Eye (tissue), 1 donor: ENCODE measurements at regions not wholly inside any gene's neighbourhood (a gene's known extent, or its start where the extent isn't known, plus 50 kb on each side); places are given as distances from the start of the nearest gene placed in this dataset.
A peak's percentile ranks its signal among the peaks of the same experiment; 100 is the strongest.

ENCODE experiments used
- DNase-seq: peaks from one replicate; pipeline ENCODE4 v3.0.0-alpha.2; 2015

DNA sequence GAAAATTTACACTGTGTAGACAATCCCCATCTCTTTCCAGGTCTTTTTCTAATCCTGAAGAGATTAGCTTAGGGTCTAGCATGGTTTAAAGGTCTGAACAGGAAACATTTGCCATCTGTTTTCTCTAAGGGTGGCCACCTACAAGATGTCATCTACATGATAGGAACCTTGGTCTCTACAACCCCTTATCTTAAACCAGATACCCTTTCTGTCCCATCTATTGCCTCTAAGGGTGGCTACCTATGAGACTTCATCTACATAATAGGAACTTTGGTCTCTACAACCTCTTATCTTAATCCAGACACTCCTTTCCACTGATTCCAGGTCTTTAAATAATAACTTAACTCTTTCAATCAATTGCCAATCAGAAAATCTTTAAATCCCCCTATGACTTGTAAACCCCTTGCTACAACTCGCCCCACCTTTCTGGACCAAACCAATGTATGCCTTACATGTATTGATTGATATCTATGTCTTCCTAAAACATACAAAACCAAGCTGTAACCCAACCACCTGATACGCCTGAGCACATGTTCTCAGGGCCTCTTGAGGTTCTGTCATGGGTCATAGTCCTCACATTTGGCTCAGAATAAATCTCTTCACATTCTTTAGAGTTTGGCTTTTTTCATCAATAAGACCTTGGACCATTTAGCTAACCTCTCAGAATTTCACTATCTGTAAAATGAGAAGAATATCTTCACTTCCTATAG lies 605.0 kb downstream of the TUSC7 start:
- no peak for DNase-seq

DNA sequence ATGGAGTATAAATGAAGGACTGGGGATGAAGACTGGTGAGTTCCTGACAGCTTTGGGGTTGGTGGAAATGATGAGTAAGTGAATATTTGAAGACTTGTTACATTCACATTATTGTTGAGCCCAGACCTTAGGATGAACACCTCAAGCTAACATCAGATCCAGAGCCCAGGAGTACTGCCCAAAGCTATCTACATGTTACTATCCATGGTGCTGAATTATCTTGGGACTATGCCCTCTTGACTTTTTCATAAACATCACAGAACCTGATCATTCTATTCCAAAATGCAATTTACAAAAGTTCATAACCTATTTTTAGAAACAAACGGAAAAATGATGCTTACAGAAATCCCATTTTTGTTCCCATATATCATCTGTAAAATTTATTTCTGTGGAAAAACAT lies 613.3 kb downstream of the TUSC7 start:
- DNase-seq, result peak; percentile 42

- no peak for DNase-seq
Measured at GRCh38 chr3:117346901-117347300, 637.3 kb downstream of the TUSC7 start.

GRCh38 chr3:117348884-117349283 lies 639.3 kb downstream of the TUSC7 start:
- no peak for DNase-seq

DNA sequence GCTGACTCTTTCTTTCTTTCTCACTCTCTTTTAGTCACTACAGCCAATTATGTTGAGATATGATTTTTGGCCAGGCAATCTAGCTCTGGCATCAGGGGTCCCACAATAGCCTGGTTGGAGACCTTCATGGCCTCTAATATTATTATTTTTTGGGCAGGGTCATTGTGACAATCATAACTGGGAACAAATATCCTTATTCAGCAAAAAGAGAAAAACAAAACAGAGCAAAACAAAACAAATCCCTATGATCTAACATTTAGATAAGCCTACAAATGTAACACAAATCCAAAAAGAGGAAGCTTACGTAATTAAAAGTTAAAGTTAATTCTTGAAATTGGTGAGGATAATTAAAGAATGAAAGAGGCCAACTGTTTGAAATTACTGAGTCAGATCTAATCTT lies 640.0 kb downstream of the TUSC7 start:
- DNase-seq, result no peak

DNA sequence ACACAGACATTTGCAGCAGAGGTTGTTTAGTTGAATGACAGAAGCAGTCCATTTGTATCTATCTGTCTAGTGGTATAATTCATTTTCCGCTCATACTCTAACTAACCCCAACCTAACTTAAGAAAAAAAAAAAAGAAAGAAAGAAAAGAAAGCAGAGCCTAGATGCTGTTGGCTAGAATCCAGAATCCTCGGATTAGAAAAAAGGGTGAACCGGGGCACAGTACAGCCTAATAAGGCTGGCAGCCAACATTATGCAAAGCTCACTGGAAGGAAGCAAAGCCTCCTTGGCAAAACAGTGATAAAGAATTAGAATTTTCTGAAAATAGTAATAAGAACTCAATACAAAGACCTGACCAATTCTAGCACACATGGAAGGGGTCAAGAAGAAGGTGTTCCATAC lies 640.8 kb downstream of the TUSC7 start:
- peak; percentile 63 for DNase-seq

GRCh38 chr3:117355566-117355965 lies 646.0 kb downstream of the TUSC7 start:
- peak; percentile 46 for DNase-seq

DNA sequence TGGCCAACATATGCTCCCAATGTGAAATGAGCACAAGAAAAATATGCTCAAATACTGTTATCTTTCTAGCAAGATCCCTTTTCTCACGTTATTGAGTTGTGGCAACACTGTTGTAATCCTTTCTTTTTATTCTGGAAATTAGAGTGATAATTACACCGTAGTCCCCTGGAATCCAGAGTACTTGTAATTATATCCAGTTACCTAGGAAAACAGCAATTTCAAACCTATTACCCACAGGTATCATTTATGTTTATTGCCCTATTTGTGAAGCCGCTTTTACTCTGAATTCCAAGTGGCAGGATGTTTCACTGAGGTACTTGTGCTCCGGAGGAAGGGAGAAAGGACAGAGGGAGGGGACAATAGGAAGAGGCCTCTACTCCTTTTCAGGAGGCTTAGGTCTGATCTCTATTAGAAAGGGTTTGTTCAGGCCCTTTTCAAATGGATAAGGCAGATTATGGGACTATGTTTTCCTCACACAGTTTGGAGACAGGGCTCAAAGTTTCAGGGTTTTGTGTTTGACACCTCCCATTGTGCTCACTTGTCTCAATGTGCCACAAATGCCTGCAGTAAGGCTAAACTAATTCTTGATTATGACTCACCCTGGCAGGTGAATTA lies 646.6 kb downstream of the TUSC7 start:
- DNase-seq, result peak; percentile 1

DNA sequence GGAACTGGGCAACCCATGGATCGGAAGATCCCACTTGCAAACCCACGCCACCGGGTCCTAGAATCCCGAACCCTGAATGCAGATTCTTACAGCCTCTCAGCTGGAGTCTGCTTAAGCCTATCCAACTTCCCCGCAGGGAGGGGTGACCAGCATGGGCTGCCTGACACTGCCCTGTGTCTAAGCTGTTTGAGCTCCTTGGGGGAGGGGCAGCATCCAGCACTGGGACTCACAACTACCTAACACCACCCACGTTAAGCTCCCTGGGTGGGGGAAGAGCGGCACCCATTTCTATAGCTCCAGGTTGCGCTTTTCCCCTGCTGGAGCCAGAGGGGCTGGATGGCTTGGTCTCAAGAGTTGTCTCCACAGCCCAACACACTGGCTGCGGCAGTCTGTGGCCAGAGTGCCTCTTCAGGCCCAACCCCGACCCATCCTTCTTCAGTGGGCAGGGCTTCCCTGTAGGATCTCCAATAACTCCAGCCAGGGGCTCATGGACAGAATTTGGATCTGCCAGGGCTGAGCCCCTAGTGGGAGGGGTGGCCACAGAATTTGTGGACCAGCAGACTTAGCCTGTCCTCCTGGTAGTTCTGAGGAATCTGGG lies 649.2 kb downstream of the TUSC7 start:
- DNase-seq, result no peak

- no peak for DNase-seq
Measured at GRCh38 chr3:117366574-117366973, 657.0 kb downstream of the TUSC7 start.

GRCh38 chr3:117367861-117368260 lies 658.3 kb downstream of the TUSC7 start:
- DNase-seq, result no peak

- no peak for DNase-seq
Measured at GRCh38 chr3:117380631-117381030, 671.1 kb downstream of the TUSC7 start.

DNA sequence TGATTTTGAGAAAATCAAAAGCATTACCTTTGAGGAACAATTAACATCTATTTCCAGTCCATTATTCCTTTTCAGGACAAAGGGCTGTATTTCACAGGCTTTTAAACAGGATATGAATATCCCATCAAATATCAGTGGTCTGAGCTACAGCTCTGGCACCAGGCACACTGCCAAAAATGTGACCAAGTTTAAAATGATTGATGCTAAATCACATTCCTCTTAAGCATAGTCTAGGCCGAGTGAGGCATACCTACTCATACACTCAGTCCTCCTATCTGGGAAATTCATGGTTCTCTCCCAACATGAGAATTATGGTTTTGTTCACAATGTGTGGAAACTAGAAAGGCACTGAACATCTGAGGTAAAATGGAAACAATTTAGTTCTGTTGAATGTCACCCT lies 683.5 kb downstream of the TUSC7 start:
- no peak for DNase-seq

DNA sequence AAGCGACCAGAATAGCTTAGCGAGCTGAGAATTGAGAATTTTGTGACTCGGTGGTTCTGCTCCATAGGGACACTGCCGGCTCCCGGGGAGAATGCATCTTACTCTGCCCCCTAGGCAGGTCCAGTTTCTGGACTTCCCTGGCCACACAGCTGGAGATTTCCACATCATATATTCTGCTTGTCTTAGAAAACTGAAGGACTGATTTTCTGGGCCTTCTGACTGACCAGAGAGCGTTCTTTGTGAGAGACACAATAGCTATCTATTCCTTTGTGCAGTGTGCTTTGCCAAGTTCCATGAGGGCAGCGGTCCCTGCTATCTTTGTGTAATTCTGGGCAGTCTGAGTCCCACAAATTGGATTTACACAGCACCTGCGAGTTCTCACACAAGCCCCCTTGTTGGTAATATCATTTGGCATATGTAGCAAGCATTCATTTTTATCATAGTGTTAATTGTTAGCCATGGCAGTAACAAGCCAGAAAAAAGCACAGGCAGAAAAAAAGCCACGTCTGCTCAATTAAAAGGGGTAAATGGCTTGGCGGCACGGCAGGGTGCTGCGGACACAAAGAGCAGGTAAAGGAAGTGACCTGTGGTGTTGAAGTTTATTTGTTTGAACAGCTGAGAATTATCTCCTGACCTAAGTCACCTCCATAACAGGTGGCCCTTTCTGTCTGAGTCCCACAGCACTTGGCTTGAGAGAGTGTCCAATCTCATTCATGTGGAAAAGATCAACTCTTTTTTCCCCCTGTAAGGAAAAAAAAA lies 688.7 kb downstream of the TUSC7 start:
- DNase-seq, result peak; percentile 58

DNA sequence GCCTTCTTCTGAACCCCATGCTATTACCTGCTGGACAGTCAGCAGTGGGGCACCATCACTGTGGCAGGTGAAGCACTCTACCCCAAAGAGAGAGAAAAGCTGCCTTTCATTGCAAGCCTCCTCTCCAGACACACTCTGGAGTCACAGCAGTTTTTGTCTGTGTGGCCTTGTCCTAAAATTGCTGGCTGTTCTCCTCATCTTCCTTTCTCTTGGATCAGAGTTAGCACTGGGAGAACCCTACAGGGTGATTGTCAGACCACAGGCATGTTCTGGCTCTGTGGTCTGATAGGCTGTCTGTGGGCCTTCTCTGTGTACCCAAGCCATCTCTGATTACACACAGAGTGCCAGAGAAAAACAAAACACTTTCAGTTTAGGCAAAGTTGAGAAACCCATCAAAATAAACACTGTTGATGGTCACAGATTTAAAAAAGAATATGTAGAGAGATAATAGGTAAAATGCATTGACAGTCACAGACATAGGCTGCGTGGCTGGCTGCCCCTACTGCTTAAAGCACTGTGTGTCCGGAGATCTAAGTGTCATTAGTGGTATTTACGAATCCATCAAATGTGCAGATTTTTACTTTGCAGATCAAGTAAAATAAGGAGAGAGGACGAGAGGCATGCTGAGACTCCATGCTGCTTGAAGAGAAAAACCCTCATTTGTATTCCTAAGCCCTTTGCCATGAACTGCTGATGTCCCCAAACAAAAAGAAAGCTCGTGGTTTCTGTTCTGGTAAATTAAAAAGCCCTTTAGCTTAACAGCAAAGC lies 689.9 kb downstream of the TUSC7 start:
- DNase-seq, result peak; percentile 28

GRCh38 chr3:117400303-117400702 lies 690.7 kb downstream of the TUSC7 start:
- peak; percentile 18 for DNase-seq

DNA sequence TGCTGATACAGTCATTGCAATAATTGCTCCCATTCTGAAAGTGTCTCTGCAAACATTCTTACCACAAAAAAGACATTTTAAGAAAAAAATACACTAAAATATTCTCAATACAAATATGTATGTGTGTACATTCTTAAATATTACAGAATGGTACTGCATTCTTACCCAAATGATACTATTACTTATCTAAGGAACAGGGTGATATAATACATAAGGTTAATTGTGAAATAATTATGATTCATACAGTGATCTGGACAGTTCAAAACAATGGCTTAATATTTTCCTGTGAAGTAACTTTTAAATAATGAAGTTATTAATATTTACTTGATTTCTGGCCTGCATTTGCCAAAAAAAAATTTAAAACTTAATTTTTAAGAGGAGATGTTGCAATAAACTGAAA lies 694.6 kb downstream of the TUSC7 start:
- no peak for DNase-seq

- DNase-seq, result no peak
Measured at GRCh38 chr3:117404730-117405129, 695.2 kb downstream of the TUSC7 start.

DNA sequence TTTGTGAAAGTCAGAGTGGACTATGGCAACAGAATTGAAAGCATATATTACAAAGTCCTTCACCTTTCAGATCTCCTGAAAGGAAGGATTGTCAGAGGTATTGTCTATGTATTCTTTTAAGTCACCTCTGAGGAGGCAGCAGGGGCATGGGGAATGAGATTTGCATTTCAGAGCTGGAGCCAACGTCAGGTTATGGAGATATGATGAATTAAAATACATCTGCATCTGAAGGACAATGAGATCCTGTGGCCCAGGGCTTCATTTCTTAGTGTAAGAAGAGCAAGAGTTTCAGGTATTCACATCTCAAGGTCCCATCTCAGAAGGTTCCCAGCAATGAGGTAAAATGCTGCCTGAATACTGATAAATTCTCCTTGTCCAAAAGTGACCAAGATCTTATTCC lies 695.8 kb downstream of the TUSC7 start:
- DNase-seq, result no peak

DNA sequence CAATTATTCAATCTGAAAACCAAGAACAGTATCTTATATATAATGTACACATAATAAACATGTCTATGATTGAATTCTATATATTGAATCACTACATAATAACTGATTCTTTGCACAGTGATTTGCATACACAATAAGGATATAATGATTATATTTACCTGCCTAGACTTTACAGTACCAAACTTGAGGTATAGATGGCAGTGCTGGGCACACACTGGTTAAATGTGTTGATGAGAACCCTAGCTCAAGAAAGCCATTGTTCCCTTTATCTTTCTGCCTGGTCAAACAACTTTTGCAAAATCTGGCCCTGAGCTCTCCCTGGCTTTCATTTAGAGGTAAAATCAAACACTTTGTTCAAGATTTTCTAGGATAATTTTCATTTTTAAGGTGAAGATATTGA lies 697.7 kb downstream of the TUSC7 start:
- no peak for DNase-seq

DNA sequence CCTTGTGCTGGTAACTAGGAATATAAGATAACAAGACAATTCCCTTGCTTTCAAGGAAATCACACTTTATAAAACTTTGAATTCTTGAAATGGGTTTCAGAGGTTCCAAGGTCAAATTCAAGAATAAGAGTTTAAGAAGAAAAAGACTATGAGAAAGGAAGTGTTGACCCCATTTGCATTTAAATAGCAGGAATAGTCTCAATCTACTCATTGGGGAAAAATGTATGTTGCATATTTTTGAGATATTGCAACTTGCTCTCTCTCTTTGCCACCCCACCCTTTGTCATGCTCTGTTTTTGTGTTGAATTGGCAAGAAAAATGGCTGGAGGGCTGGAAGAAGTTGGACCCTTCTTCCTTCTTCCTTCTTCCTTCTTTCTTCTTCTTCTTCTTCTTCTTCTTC lies 699.2 kb downstream of the TUSC7 start:
- DNase-seq, result no peak

DNA sequence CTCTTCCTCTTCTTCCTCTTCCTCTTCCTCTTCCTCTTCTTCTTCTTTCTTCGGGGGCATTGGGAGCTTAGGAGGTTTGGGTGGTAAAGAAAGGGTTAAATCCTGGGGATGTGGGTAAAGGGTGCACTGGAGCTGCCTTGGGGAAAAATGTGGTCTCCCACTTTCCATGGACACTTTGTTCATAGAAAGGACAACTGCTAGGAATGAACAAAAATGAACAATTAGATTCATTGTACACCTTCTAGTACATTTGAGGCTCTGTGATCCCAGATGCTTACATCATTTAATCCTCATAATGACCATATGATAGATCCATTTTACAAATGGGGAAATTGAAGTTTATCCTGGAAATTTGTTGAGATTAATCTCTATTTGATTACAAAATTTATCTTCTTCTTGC lies 699.7 kb downstream of the TUSC7 start:
- no peak for DNase-seq
